ENCODE measurements at regions not wholly inside any gene's neighbourhood (a gene's known extent, or its start where the extent isn't known, plus 50 kb on each side); places are given as distances from the start of the nearest gene placed in this dataset.

- no peak for TF ChIP-seq CTCF (IDR thresholded peaks at IDR 0.05 in 2 of 3, conservative IDR thresholded peaks at IDR 0.05 in 1 of 3; ENCODE audit: borderline replicate concordance in 1 of 3, insufficient read depth in 1 of 3, low read depth in 2 of 3, low read length in 2 of 3)
- TF ChIP-seq TCF7L2 (IDR thresholded peaks at IDR 0.05; ENCODE audit: borderline replicate concordance, extremely low read depth, insufficient read depth, insufficient read length) = no peak
- no peak for TF ChIP-seq EZH2phosphoT487 (IDR thresholded peaks at IDR 0.05; ENCODE audit: borderline replicate concordance)
- TF ChIP-seq REST (IDR thresholded peaks at IDR 0.05; ENCODE audit: low read depth) = no peak
Observed at GRCh38 chr22:47995718-47996117, 1233.3 kb downstream of the TBC1D22A start (continued).

- no peak for DNase-seq (ENCODE audit: low read depth, low spot score)
- BruUV-seq (replicated peaks) = no TSS peak
- H3K9ac ChIP-seq (ENCODE audit: low read length) = no peak overlapping the region
- POLR2A ChIA-PET = no interaction called here
- CTCF ChIA-PET = no interaction called here
- no peaks in the 10 kb centered on the region for H3K27me3 ChIP-seq (ENCODE audit: insufficient read depth, low read length)
- no peaks in the 10 kb centered on the region for H3K36me3 ChIP-seq (ENCODE audit: control insufficient read depth in 1 of 2, insufficient read depth in 2 of 2, low read length in 2 of 2)
- no peaks in the 10 kb centered on the region; a peak in 2 of 4 replicates for H3K9me3 ChIP-seq (ENCODE audit: control insufficient read depth in 1 of 2, insufficient read depth in 1 of 2, low read depth in 1 of 2, low read length in 2 of 2)
- H3K9me2 ChIP-seq (ENCODE audit: insufficient read depth) = no peaks in the 10 kb centered on the region
- no peak overlapping the region for H3K4me2 ChIP-seq (ENCODE audit: low read length)
- no peak overlapping the region for H3K4me3 ChIP-seq (replicated peaks in 1 of 2; ENCODE audit: low read depth in 1 of 2, low read length in 2 of 2)
- RAD21 ChIA-PET (ENCODE audit: low non-redundant PET in 1 of 2, low total read pairs in 2 of 2, uncharacterized antibody in 2 of 2, unreplicated experiment in 2 of 2) = no interaction called here
- H3K79me2 ChIP-seq (ENCODE audit: insufficient read depth, low read length) = no peaks in the 10 kb centered on the region
- H2AFZ ChIP-seq (ENCODE audit: low read depth, low read length, poor library complexity, severe bottlenecking) = no peak overlapping the region
- H3K4me1 ChIP-seq (ENCODE audit: control insufficient read depth in 1 of 2, insufficient read depth in 2 of 2, low read length in 2 of 2) = no peaks in the 10 kb centered on the region
- H4K20me1 ChIP-seq (ENCODE audit: insufficient read depth) = no peaks in the 10 kb centered on the region
- no peak overlapping the region for H3K27ac ChIP-seq (ENCODE audit: low read depth, low read length)
- intact Hi-C loops (cut with micrococcal nuclease) = no loop called here
- no peak for TF ChIP-seq EZH2phosphoT487 (IDR thresholded peaks at IDR 0.05; ENCODE audit: borderline replicate concordance)
- TF ChIP-seq JUND (IDR thresholded peaks at IDR 0.05) = no peak
- no peak for TF ChIP-seq ZNF274 (IDR thresholded peaks at IDR 0.05; ENCODE audit: low read depth, low read length)
- no peak for TF ChIP-seq CTCF (IDR thresholded peaks at IDR 0.05 in 2 of 3, conservative IDR thresholded peaks at IDR 0.05 in 1 of 3; ENCODE audit: borderline replicate concordance in 1 of 3, insufficient read depth in 1 of 3, low read depth in 2 of 3, low read length in 2 of 3)
- TF ChIP-seq CBX3 (IDR thresholded peaks at IDR 0.05; ENCODE audit: low read depth) = no peak
- no peak for TF ChIP-seq EZH2 (IDR thresholded peaks at IDR 0.05)
- no peak for TF ChIP-seq MAX (IDR thresholded peaks at IDR 0.05)
- TF ChIP-seq EGR1 (IDR thresholded peaks at IDR 0.05; ENCODE audit: low read depth) = no peak
- no peak for TF ChIP-seq RAD21 (IDR thresholded peaks at IDR 0.05; ENCODE audit: low read depth)
- no peak for TF ChIP-seq CEBPB (IDR thresholded peaks at IDR 0.05; ENCODE audit: low read depth)
- no peak for TF ChIP-seq SRF (IDR thresholded peaks at IDR 0.05; ENCODE audit: low read depth)
- TF ChIP-seq ATF3 (IDR thresholded peaks at IDR 0.05) = no peak
- no peak for TF ChIP-seq TCF7L2 (IDR thresholded peaks at IDR 0.05; ENCODE audit: borderline replicate concordance, extremely low read depth, insufficient read depth, insufficient read length)
- no peak for TF ChIP-seq YY1 (IDR thresholded peaks at IDR 0.05; ENCODE audit: extremely low read depth, insufficient replicate concordance, low read depth, low read length)
- TF ChIP-seq SP1 (IDR thresholded peaks at IDR 0.05; ENCODE audit: low read depth) = no peak
- no peak for TF ChIP-seq FOSL1 (IDR thresholded peaks at IDR 0.05; ENCODE audit: low read depth)
- ATAC-seq = no peak
Observed at GRCh38 chr22:47995264-47995627, 1232.8 kb downstream of the TBC1D22A start.
